ENCODE measurements at regions not wholly inside any gene's neighbourhood (a gene's known extent, or its start where the extent isn't known, plus 50 kb on each side); places are given as distances from the start of the nearest gene placed in this dataset.
"Not testable (repeated sequence)": the region's sequence is repeated elsewhere in the genome, so short reads cannot be mapped to it uniquely, and the experiment has no call there.

DNA sequence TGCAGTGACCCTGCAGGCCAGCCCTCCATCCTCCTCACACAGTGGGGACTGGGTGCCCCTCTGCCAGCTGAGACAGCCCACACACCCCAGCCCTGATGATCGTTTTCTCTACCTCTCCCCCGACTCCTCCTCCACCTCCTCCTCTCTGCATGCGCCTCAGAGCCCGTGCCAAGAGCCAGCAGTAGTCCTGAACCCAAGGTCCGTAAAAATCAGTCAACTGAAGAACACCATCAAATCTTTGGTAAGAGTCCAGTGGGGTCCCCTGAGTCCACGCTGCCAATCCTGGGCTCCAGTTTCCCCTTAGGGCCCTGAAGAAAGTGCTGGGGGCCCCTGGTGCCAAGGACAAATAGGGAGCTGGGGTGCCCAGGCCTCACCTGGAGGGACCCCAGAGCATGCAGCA is 109.3 kb upstream of the FAN1 start:
- WGBS: 90% methylated on average over 6 of the region's 6 CpGs

GRCh38 chr15:30799565-30799964 is 104.2 kb upstream of the FAN1 start:
- not testable (repeated sequence) for H3K27ac ChIP-seq (ENCODE audit: low read length, poor library complexity, severe bottlenecking); H4K91ac ChIP-seq (ENCODE audit: low read length); H3K14ac ChIP-seq (ENCODE audit: low read length in 2 of 2); H3K18ac ChIP-seq (ENCODE audit: low read depth in 1 of 2, low read length in 2 of 2); H3K36me3 ChIP-seq (ENCODE audit: control insufficient read depth in 1 of 2, insufficient read depth in 2 of 2, low read depth in 1 of 2, low read length in 2 of 2); H3K4me1 ChIP-seq (ENCODE audit: control insufficient read depth, insufficient read depth, low read depth, low read length); H2BK5ac ChIP-seq (ENCODE audit: low read depth, low read length, poor library complexity, severe bottlenecking); H2AFZ ChIP-seq (ENCODE audit: low read depth, low read length); H2BK15ac ChIP-seq (ENCODE audit: low read depth, poor library complexity, severe bottlenecking); H3K4ac ChIP-seq (ENCODE audit: low read depth in 1 of 2, low read length in 2 of 2); H3K23ac ChIP-seq (ENCODE audit: low read length in 2 of 2); H3K9ac ChIP-seq (ENCODE audit: low read length); H4K8ac ChIP-seq (ENCODE audit: low read length); H3K4me3 ChIP-seq (ENCODE audit: insufficient read depth in 1 of 2, low read depth in 1 of 2, low read length in 2 of 2); DNase-seq; H3K9me3 ChIP-seq (ENCODE audit: control insufficient read depth, low read length); H2AK5ac ChIP-seq (ENCODE audit: low read length, severe bottlenecking); H2BK120ac ChIP-seq (ENCODE audit: low read depth, low read length); H2BK12ac ChIP-seq (ENCODE audit: low read length in 2 of 2); H3K79me1 ChIP-seq (replicated peaks; ENCODE audit: low read length, poor library complexity, severe bottlenecking); H3K4me2 ChIP-seq (ENCODE audit: low read length, poor library complexity, severe bottlenecking)
- peaks cover 8 to 11% of the 10 kb centered on the region in 2 experiments for H3K27me3 ChIP-seq (ENCODE audit: control insufficient read depth in 1 of 2, insufficient read depth in 1 of 2, low read length in 2 of 2)
- no CpG with 5 or more reads among the region's 5 CpGs for WGBS

More for the DNA sequence above, 109.3 kb upstream of the FAN1 start:
- no peak overlapping the region for H2BK15ac ChIP-seq (ENCODE audit: low read depth, poor library complexity, severe bottlenecking)
- H2BK120ac ChIP-seq (ENCODE audit: low read depth, low read length): no peak overlapping the region
- no peak overlapping the region for H3K9ac ChIP-seq (ENCODE audit: low read length)
- H3K4ac ChIP-seq (ENCODE audit: low read depth in 1 of 2, low read length in 2 of 2): no peak overlapping the region
- H3K14ac ChIP-seq (ENCODE audit: low read length in 2 of 2): no peak overlapping the region
- H2AFZ ChIP-seq (ENCODE audit: low read depth, low read length): no peak overlapping the region
- no peak overlapping the region for H3K23ac ChIP-seq (ENCODE audit: low read length in 2 of 2)
- H3K4me1 ChIP-seq (ENCODE audit: control insufficient read depth, insufficient read depth, low read depth, low read length): no peaks in the 10 kb centered on the region
- H3K4me3 ChIP-seq (ENCODE audit: insufficient read depth in 1 of 2, low read depth in 1 of 2, low read length in 2 of 2): no peak overlapping the region
- no peak overlapping the region for H3K4me2 ChIP-seq (ENCODE audit: low read length, poor library complexity, severe bottlenecking)
- no peak overlapping the region for H4K8ac ChIP-seq (ENCODE audit: low read length)
- H4K91ac ChIP-seq (ENCODE audit: low read length): no peak overlapping the region
- H3K18ac ChIP-seq (ENCODE audit: low read depth in 1 of 2, low read length in 2 of 2): no peak overlapping the region
- H3K27me3 ChIP-seq (ENCODE audit: control insufficient read depth in 1 of 2, insufficient read depth in 1 of 2, low read length in 2 of 2): peaks cover 13 to 27% of the 10 kb centered on the region in 2 experiments
- H3K79me1 ChIP-seq (replicated peaks; ENCODE audit: low read length, poor library complexity, severe bottlenecking): no peaks in the 10 kb centered on the region
- H3K36me3 ChIP-seq (ENCODE audit: control insufficient read depth in 1 of 2, insufficient read depth in 2 of 2, low read depth in 1 of 2, low read length in 2 of 2): no peaks in the 10 kb centered on the region
- no peak overlapping the region for H2BK5ac ChIP-seq (ENCODE audit: low read depth, low read length, poor library complexity, severe bottlenecking)
- no peak overlapping the region for H3K27ac ChIP-seq (ENCODE audit: low read length, poor library complexity, severe bottlenecking)
- no peak overlapping the region for H2BK12ac ChIP-seq (ENCODE audit: low read length in 2 of 2)
- no peak overlapping the region for H2AK5ac ChIP-seq (ENCODE audit: low read length, severe bottlenecking)
- no peak for DNase-seq
- H3K9me3 ChIP-seq (ENCODE audit: control insufficient read depth, low read length): no peaks in the 10 kb centered on the region

DNA sequence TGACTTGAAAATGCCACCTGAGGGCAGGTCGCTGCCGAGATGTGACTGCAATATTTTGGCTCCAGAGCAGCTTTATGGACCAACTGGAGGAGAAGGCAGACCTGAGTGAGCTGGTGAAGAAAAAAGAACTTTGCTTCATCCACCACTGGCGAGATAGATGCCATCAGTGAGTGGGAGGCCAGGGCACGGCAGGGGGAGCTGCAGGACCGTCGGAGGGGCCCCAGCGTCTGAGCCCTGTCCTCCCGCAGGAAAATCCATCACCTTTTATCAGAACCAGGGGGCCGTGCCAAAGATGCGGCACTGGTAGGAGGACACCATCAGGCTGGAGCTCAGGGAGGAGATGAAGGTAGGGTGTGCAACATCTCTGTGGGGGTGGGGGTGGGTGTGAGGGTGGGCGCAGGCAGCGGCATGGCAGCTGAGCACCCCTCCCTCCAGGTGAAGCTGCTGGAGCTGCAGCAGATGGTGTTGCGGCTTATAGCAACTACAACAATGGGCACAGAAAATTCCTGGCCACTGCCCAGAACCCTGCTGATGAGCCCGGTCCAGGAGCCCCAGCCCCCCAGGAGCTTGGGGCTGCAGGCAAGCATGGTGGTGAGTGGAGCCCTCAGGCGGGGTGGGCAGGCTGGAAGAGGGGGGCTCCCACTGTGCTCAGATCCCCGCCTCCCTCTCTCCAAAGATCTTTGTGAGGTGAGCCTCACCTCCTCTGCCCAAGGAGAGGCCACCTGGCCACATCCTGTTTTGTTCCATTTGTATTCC is 102.4 kb upstream of the FAN1 start:
- not testable (repeated sequence) for H3K27me3 ChIP-seq (ENCODE audit: control insufficient read depth in 1 of 2, insufficient read depth in 1 of 2, low read length in 2 of 2); DNase-seq; H3K14ac ChIP-seq (ENCODE audit: low read length in 2 of 2); H2AFZ ChIP-seq (ENCODE audit: low read depth, low read length); H3K27ac ChIP-seq (ENCODE audit: low read length, poor library complexity, severe bottlenecking); H4K8ac ChIP-seq (ENCODE audit: low read length); H4K91ac ChIP-seq (ENCODE audit: low read length); H3K9ac ChIP-seq (ENCODE audit: low read length); H3K36me3 ChIP-seq (ENCODE audit: control insufficient read depth in 1 of 2, insufficient read depth in 2 of 2, low read depth in 1 of 2, low read length in 2 of 2); H3K4me2 ChIP-seq (ENCODE audit: low read length, poor library complexity, severe bottlenecking); H2AK5ac ChIP-seq (ENCODE audit: low read length, severe bottlenecking); H2BK120ac ChIP-seq (ENCODE audit: low read depth, low read length); H2BK5ac ChIP-seq (ENCODE audit: low read depth, low read length, poor library complexity, severe bottlenecking); H2BK12ac ChIP-seq (ENCODE audit: low read length in 2 of 2); H3K9me3 ChIP-seq (ENCODE audit: control insufficient read depth, low read length); H3K18ac ChIP-seq (ENCODE audit: low read depth in 1 of 2, low read length in 2 of 2); H3K23ac ChIP-seq (ENCODE audit: low read length in 2 of 2); H3K4ac ChIP-seq (ENCODE audit: low read depth in 1 of 2, low read length in 2 of 2); H3K79me1 ChIP-seq (replicated peaks; ENCODE audit: low read length, poor library complexity, severe bottlenecking); H3K4me3 ChIP-seq (ENCODE audit: insufficient read depth in 1 of 2, low read depth in 1 of 2, low read length in 2 of 2); H3K4me1 ChIP-seq (ENCODE audit: control insufficient read depth, insufficient read depth, low read depth, low read length); H2BK15ac ChIP-seq (ENCODE audit: low read depth, poor library complexity, severe bottlenecking)
- WGBS: 50% methylated on average over 9 of the region's 16 CpGs

- H3K4me2 ChIP-seq (ENCODE audit: low read length, poor library complexity, severe bottlenecking); H2BK15ac ChIP-seq (ENCODE audit: low read depth, poor library complexity, severe bottlenecking); H2AFZ ChIP-seq (ENCODE audit: low read depth, low read length); H2AK5ac ChIP-seq (ENCODE audit: low read length, severe bottlenecking); H4K8ac ChIP-seq (ENCODE audit: low read length); DNase-seq; H2BK120ac ChIP-seq (ENCODE audit: low read depth, low read length); H3K9ac ChIP-seq (ENCODE audit: low read length); H3K18ac ChIP-seq (ENCODE audit: low read depth in 1 of 2, low read length in 2 of 2); H3K27ac ChIP-seq (ENCODE audit: low read length, poor library complexity, severe bottlenecking); H3K4ac ChIP-seq (ENCODE audit: low read depth in 1 of 2, low read length in 2 of 2); H3K79me1 ChIP-seq (replicated peaks; ENCODE audit: low read length, poor library complexity, severe bottlenecking); H2BK5ac ChIP-seq (ENCODE audit: low read depth, low read length, poor library complexity, severe bottlenecking); H3K23ac ChIP-seq (ENCODE audit: low read length in 2 of 2); H3K9me3 ChIP-seq (ENCODE audit: control insufficient read depth, low read length); H3K4me1 ChIP-seq (ENCODE audit: control insufficient read depth, insufficient read depth, low read depth, low read length); H4K91ac ChIP-seq (ENCODE audit: low read length); H3K27me3 ChIP-seq (ENCODE audit: control insufficient read depth in 1 of 2, insufficient read depth in 1 of 2, low read length in 2 of 2); H2BK12ac ChIP-seq (ENCODE audit: low read length in 2 of 2); H3K4me3 ChIP-seq (ENCODE audit: insufficient read depth in 1 of 2, low read depth in 1 of 2, low read length in 2 of 2); H3K36me3 ChIP-seq (ENCODE audit: control insufficient read depth in 1 of 2, insufficient read depth in 2 of 2, low read depth in 1 of 2, low read length in 2 of 2); H3K14ac ChIP-seq (ENCODE audit: low read length in 2 of 2): not testable (repeated sequence)
- no CpG with 5 or more reads among the region's 2 CpGs for WGBS
Measured at GRCh38 chr15:30802001-30802400, 101.7 kb upstream of the FAN1 start.
